Lung (tissue), 11 donors: ENCODE measurements at regions not wholly inside any gene's neighbourhood (a gene's known extent, or its start where the extent isn't known, plus 50 kb on each side); places are given as distances from the start of the nearest gene placed in this dataset.

Source experiments
- ATAC-seq: fragments of 200-7000 bp; cut with Tn5 transposase; one replicate; pipeline ENCODE4 v1.9.1; 2020; ENCODE audit warnings: moderate number of reproducible peaks; ENCODE audit not compliant: insufficient read depth, low FRiP score
- DNase-seq, 3 donors: peaks; one replicate each; pipeline ENCODE4 v3.0.0-alpha.2; 2013 to 2017
- H3K27ac ChIP-seq, 2 donors: one replicate each; pipeline ENCODE4 v1.5.1; 2013; ENCODE audit warnings: mild to moderate bottlenecking in 2 of 2, moderate library complexity in 2 of 2, control low read depth in 1 of 2, inconsistent platforms in 1 of 2, low read depth in 1 of 2, low read length in 1 of 2
- H3K27me3 ChIP-seq, 3 donors: one replicate each; pipeline ENCODE4 v1.5.1; 2013; ENCODE audit warnings: low read length in 2 of 3; ENCODE audit not compliant: control insufficient read depth in 3 of 3, insufficient read depth in 3 of 3
- H3K36me3 ChIP-seq, 4 donors: one replicate each; pipeline ENCODE4 v1.5.1; 2013; ENCODE audit warnings: low read length in 4 of 4, mild to moderate bottlenecking in 1 of 4, moderate library complexity in 1 of 4; ENCODE audit not compliant: control insufficient read depth in 4 of 4, insufficient read depth in 4 of 4
- H3K4me1 ChIP-seq, 5 donors: one replicate each; pipeline ENCODE4 v1.5.1; 2013; ENCODE audit warnings: low read length in 5 of 5, mild to moderate bottlenecking in 2 of 5, moderate library complexity in 1 of 5; ENCODE audit not compliant: control insufficient read depth in 5 of 5, insufficient read depth in 5 of 5
- H3K4me3 ChIP-seq: one replicate; pipeline ENCODE4 v1.5.1; 2013; ENCODE audit warnings: mild to moderate bottlenecking, control low read depth, moderate library complexity
- H3K9ac ChIP-seq, 2 donors: one replicate each; pipeline ENCODE4 v1.5.1; 2013; ENCODE audit warnings: low read length in 2 of 2, control low read depth in 1 of 2; ENCODE audit not compliant: insufficient read depth in 1 of 2
- H3K9me3 ChIP-seq, 4 donors: one replicate each; pipeline ENCODE4 v1.5.1; 2013; ENCODE audit warnings: low read length in 3 of 4, mild to moderate bottlenecking in 1 of 4, moderate library complexity in 1 of 4; ENCODE audit not compliant: control insufficient read depth in 4 of 4, insufficient read depth in 3 of 4
- WGBS, 2 donors: extraction: QIAGEN DNeasy Blood & Tissue Kit; methylation state at CpG; one replicate each; pipeline ENCODE4 v1.1.7; 2013; 5-methylcytosine and 5-hydroxymethylcytosine counted together
- TF ChIP-seq, protein P1 (sequence below): IDR thresholded peaks from 2 replicates; pipeline ENCODE4 v1.5.1; 2012; ENCODE audit warnings: mild to moderate bottlenecking; ENCODE audit errors: control extremely low read depth, extremely low read depth
- donor health status: control.
- donor health status: control.
- donor health status: Bipolar disorder and iron deficiency.
- donor health status: healthy.
- donor health status: DM: yes; HTN: yes; CAD: no.

DNA sequence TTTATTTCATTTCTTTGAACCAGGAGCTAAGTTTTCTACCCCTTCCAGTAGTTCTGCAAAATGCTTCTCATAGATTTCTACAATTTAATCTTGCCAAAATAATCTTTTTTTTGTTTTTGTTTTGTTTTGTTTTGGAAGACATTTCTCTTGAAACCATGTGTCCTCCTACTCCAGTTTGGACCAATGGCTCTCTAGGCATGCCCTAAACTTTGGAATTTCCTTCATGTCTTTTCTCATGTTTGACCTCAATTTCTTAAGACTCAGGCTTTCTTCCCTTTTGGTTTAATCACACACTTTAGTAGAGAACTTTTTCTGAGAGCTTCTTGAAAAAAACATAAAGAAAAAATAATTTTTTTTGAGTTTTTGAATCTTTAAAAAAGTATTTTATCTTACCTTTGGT, 173.8 kb downstream of the GJA1 start:
- ATAC-seq (no peak), DNase-seq (no peak)
- H3K27me3 ChIP-seq: no peaks in the 10 kb centered on the region
- H3K4me3 ChIP-seq: no peak overlapping the region
- H3K9ac ChIP-seq: no peak overlapping the region
- TF ChIP-seq, protein P1, sequence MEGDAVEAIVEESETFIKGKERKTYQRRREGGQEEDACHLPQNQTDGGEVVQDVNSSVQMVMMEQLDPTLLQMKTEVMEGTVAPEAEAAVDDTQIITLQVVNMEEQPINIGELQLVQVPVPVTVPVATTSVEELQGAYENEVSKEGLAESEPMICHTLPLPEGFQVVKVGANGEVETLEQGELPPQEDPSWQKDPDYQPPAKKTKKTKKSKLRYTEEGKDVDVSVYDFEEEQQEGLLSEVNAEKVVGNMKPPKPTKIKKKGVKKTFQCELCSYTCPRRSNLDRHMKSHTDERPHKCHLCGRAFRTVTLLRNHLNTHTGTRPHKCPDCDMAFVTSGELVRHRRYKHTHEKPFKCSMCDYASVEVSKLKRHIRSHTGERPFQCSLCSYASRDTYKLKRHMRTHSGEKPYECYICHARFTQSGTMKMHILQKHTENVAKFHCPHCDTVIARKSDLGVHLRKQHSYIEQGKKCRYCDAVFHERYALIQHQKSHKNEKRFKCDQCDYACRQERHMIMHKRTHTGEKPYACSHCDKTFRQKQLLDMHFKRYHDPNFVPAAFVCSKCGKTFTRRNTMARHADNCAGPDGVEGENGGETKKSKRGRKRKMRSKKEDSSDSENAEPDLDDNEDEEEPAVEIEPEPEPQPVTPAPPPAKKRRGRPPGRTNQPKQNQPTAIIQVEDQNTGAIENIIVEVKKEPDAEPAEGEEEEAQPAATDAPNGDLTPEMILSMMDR: no peak
- peaks cover 0 to 17% (median 0%) of the 10 kb centered on the region in 5 donors for H3K4me1 ChIP-seq
- H3K27ac ChIP-seq: no peak overlapping the region
- H3K36me3 ChIP-seq: no peaks in the 10 kb centered on the region
- no peaks in the 10 kb centered on the region for H3K9me3 ChIP-seq

DNA sequence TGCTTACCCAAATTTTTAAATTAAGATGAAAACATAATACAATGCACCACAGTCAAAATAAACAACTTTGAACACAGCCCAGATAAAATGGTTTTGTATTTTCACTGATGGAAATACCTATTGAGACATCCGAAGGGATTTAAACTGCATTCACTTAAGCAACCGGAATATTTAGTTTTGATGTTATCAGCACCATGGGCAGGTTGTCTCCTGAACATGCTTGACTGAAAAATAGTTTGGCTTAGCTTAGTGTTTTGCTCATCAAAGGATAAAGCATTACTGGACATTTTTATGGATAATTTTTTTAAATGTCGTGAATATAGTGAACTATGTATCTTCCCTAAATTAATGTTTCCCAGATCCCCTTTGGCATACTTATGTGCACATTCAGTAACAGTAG, 177.5 kb downstream of the GJA1 start:
- no peak overlapping the region for H3K4me3 ChIP-seq
- H3K4me1 ChIP-seq: peaks cover 0 to 15% (median 0%) of the 10 kb centered on the region in 5 donors
- no peaks in the 10 kb centered on the region for H3K9me3 ChIP-seq
- 72 to 73% methylated on average over 3 of the region's 3 CpGs for WGBS, 2 donors
- DNase-seq (no peak), ATAC-seq (no peak)
- H3K36me3 ChIP-seq: no peaks in the 10 kb centered on the region
- no peak overlapping the region for H3K27ac ChIP-seq
- H3K27me3 ChIP-seq: no peaks in the 10 kb centered on the region
- no peak overlapping the region for H3K9ac ChIP-seq
- TF ChIP-seq, protein P1: no peak

DNA sequence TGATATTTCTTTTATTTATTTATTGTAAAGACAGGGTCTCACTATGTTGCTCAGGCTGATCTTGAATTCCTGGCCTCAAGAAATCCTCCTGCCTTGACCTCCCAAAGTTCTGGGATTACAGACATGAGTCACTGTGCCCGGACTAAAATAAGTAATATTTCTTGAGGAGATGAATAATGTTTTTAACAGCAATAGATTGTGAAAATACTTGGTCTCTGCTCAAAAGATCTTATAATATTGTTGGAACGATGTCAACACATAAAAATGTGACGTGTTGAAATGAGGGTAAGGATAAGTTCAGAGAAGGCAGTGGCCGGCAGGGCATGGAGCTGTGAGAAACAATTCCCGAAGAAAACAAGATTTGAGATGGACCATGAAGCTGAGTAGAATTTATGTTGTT, 178.7 kb downstream of the GJA1 start:
- no peak overlapping the region for H3K27ac ChIP-seq
- H3K4me3 ChIP-seq: no peak overlapping the region
- WGBS, 2 donors: 71 to 80% methylated on average over 5 of the region's 5 CpGs
- H3K4me1 ChIP-seq: peaks cover 0 to 10% (median 0%) of the 10 kb centered on the region in 5 donors
- no peaks in the 10 kb centered on the region for H3K36me3 ChIP-seq
- DNase-seq: no peak
- TF ChIP-seq, protein P1: no peak
- H3K9ac ChIP-seq: no peak overlapping the region
- no peak for ATAC-seq
- no peaks in the 10 kb centered on the region for H3K9me3 ChIP-seq
- H3K27me3 ChIP-seq: no peaks in the 10 kb centered on the region

DNA sequence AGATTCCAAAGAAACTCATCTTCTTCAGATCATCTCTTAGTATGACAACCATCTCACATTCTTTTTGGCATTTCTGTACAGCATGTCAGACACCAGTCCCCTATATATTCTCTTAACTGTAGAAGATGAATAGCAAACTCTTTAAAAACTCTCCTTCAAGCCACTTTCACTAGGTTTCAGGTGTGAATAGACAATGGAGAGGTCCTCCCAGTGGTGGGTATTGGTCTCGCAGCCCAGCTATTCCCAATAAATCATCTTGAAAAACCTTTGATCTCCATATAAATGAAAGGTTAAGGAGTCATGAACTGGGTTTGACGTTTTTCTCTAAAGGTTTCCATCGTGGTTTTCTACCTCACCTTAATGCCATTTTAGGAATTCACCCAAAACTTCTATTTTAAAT, 180.0 kb downstream of the GJA1 start:
- DNase-seq (no peak), ATAC-seq (no peak)
- TF ChIP-seq, protein P1: no peak
- WGBS, 2 donors: 78 to 83% methylated on average over 3 of the region's 3 CpGs
- no peaks in the 10 kb centered on the region for H3K9me3 ChIP-seq
- peaks cover 0 to 10% (median 0%) of the 10 kb centered on the region in 5 donors for H3K4me1 ChIP-seq
- no peak overlapping the region for H3K9ac ChIP-seq
- no peak overlapping the region for H3K27ac ChIP-seq
- H3K4me3 ChIP-seq: no peak overlapping the region
- no peaks in the 10 kb centered on the region for H3K36me3 ChIP-seq
- H3K27me3 ChIP-seq: no peaks in the 10 kb centered on the region
